Trophoblast cell (in vitro differentiated cells and primary cell): ENCODE measurements at regions not wholly inside any gene's neighbourhood (a gene's known extent, or its start where the extent isn't known, plus 50 kb on each side); places are given as distances from the start of the nearest gene placed in this dataset.
A peak's percentile ranks its signal among the peaks of the same experiment; 100 is the strongest.

Experiments used
- DNase-seq, 2 donors: peaks; one replicate each; pipeline ENCODE4 v3.0.0-alpha.2; 2016
- H2AFZ ChIP-seq: 2 replicates; pipeline ENCODE4 v1.6.1; 2013; ENCODE audit warnings: low read length, moderate library complexity, mild to moderate bottlenecking; ENCODE audit not compliant: insufficient read depth, poor library complexity
- H2AK5ac ChIP-seq: 2 replicates; pipeline ENCODE4 v1.6.1; 2013; ENCODE audit warnings: mild to moderate bottlenecking, low read length
- H2BK120ac ChIP-seq: 2 replicates; pipeline ENCODE4 v1.6.1; 2013; ENCODE audit warnings: low read length, mild to moderate bottlenecking, moderate library complexity; ENCODE audit not compliant: insufficient read depth, poor library complexity
- H2BK12ac ChIP-seq: 2 replicates; pipeline ENCODE4 v1.6.1; 2013; ENCODE audit warnings: mild to moderate bottlenecking, low read length, moderate library complexity
- H2BK5ac ChIP-seq: 2 replicates; pipeline ENCODE4 v1.6.1; 2013; ENCODE audit warnings: low read length, low read depth, moderate library complexity, mild to moderate bottlenecking; ENCODE audit not compliant: poor library complexity
- H3K14ac ChIP-seq: 2 replicates; pipeline ENCODE4 v1.6.1; 2013; ENCODE audit warnings: mild to moderate bottlenecking, low read length
- H3K18ac ChIP-seq: 2 replicates; pipeline ENCODE4 v1.6.1; 2013; ENCODE audit warnings: mild to moderate bottlenecking, low read length
- H3K23ac ChIP-seq: 2 replicates; pipeline ENCODE4 v1.6.1; 2013; ENCODE audit warnings: low read length
- H3K27ac ChIP-seq: 2 replicates; pipeline ENCODE4 v1.5.1; 2013; ENCODE audit warnings: low read depth, mild to moderate bottlenecking, inconsistent platforms, low read length, moderate library complexity
- H3K27me3 ChIP-seq: 2 replicates; pipeline ENCODE4 v1.6.1; 2013; ENCODE audit warnings: inconsistent platforms, mild to moderate bottlenecking, low read length, moderate library complexity; ENCODE audit not compliant: insufficient read depth
- H3K36me3 ChIP-seq, 2 experiments: 1 replicate in 1 of 2; 2 replicates in 1 of 2; pipeline ENCODE4 v1.6.1; 2013; ENCODE audit warnings: low read length in 2 of 2, mild to moderate bottlenecking in 2 of 2, moderate library complexity in 1 of 2; ENCODE audit not compliant: insufficient read depth in 2 of 2, control insufficient read depth in 1 of 2
- H3K4ac ChIP-seq: 2 replicates; pipeline ENCODE4 v1.6.1; 2013; ENCODE audit warnings: low read depth, mild to moderate bottlenecking, low read length, moderate library complexity
- H3K4me1 ChIP-seq, 2 experiments: 1 replicate in 1 of 2; 2 replicates in 1 of 2; pipeline ENCODE4 v1.6.1; 2013; ENCODE audit warnings: low read length in 2 of 2, mild to moderate bottlenecking in 2 of 2, moderate library complexity in 1 of 2; ENCODE audit not compliant: insufficient read depth in 2 of 2, control insufficient read depth in 1 of 2
- H3K4me2 ChIP-seq: 2 replicates; pipeline ENCODE4 v1.6.1; 2013; ENCODE audit warnings: inconsistent platforms, mild to moderate bottlenecking, low read length, moderate library complexity
- H3K4me3 ChIP-seq: 2 replicates; pipeline ENCODE4 v1.5.1; 2013; ENCODE audit warnings: mild to moderate bottlenecking, low read depth, low read length, inconsistent platforms
- H3K79me1 ChIP-seq: one replicate; pipeline ENCODE4 v1.6.1; 2013; ENCODE audit warnings: low read length
- H3K79me2 ChIP-seq: 2 replicates; pipeline ENCODE4 v1.6.1; 2013; ENCODE audit warnings: low read length, mild to moderate bottlenecking; ENCODE audit not compliant: control insufficient read depth, insufficient read depth, poor library complexity
- H3K9ac ChIP-seq: 2 replicates; pipeline ENCODE4 v1.6.1; 2013; ENCODE audit warnings: mild to moderate bottlenecking, low read length
- H3K9me3 ChIP-seq: 2 replicates; pipeline ENCODE4 v1.6.1; 2013; ENCODE audit warnings: low read depth, mild to moderate bottlenecking, control low read depth, inconsistent platforms, low read length; ENCODE audit not compliant: insufficient read depth
- H4K12ac ChIP-seq: 2 replicates; pipeline ENCODE4 v1.6.1; 2013; ENCODE audit warnings: low read depth, mild to moderate bottlenecking, low read length, moderate library complexity
- H4K8ac ChIP-seq: 2 replicates; pipeline ENCODE4 v1.6.1; 2013; ENCODE audit warnings: low read depth, mild to moderate bottlenecking, low read length, moderate library complexity
- H4K91ac ChIP-seq: one replicate; pipeline ENCODE4 v1.6.1; 2013; ENCODE audit warnings: low read depth, mild to moderate bottlenecking, low read length, moderate library complexity
- WGBS: extraction: QIAGEN DNeasy Blood & Tissue Kit; methylation state at CpG from one replicate; pipeline ENCODE4 v1.1.7; 2013; ENCODE audit warnings: missing lambda C conversion rate; ENCODE audit not compliant: insufficient read length, insufficient coverage; ENCODE audit errors: extremely low coverage; 5-methylcytosine and 5-hydroxymethylcytosine counted together

- Histone ChIP-seq H3K4ac (no peak overlapping the region), H2AFZ (no peak overlapping the region), H2BK5ac (no peak overlapping the region), H3K23ac (no peak overlapping the region), H3K9ac (no peak overlapping the region), H3K36me3 (no peaks in the 10 kb centered on the region), H3K4me2 (no peak overlapping the region), H3K9me3 (no peaks in the 10 kb centered on the region), H2AK5ac (no peak overlapping the region), H3K18ac (no peak overlapping the region), H2BK12ac (no peak overlapping the region), H3K79me1 (no peaks in the 10 kb centered on the region), H3K4me3 (no peak overlapping the region), H3K27me3 (no peaks in the 10 kb centered on the region), H3K14ac (no peak overlapping the region), H4K12ac (no peak overlapping the region), H2BK120ac (no peak overlapping the region), H3K27ac (no peak overlapping the region), H4K91ac (no peak overlapping the region), H3K4me1 (no peaks in the 10 kb centered on the region), H3K79me2 (no peaks in the 10 kb centered on the region), H4K8ac (no peak overlapping the region)
- WGBS: no CpG with 5 or more reads among the region's 4 CpGs
- no peak for DNase-seq
Observed at GRCh38 chr6:19336579-19336978, 500.6 kb upstream of the ID4 start.

- Histone ChIP-seq H3K79me2 (no peaks in the 10 kb centered on the region), H3K4ac (no peak overlapping the region), H2AFZ (no peak overlapping the region), H3K4me2 (no peak overlapping the region), H3K4me1 (no peaks in the 10 kb centered on the region), H3K9me3 (no peaks in the 10 kb centered on the region), H3K27ac (no peak overlapping the region), H4K91ac (no peak overlapping the region), H3K79me1 (no peaks in the 10 kb centered on the region), H2AK5ac (no peak overlapping the region), H3K23ac (no peak overlapping the region), H3K14ac (no peak overlapping the region), H2BK12ac (no peak overlapping the region), H2BK5ac (no peak overlapping the region), H3K36me3 (no peaks in the 10 kb centered on the region), H4K12ac (no peak overlapping the region), H3K27me3 (no peaks in the 10 kb centered on the region), H3K9ac (no peak overlapping the region), H4K8ac (no peak overlapping the region), H3K4me3 (no peak overlapping the region), H2BK120ac (no peak overlapping the region), H3K18ac (no peak overlapping the region)
- 100% methylated on average over 2 of the region's 6 CpGs for WGBS
- no peak for DNase-seq
Observed at GRCh38 chr6:19337101-19337500, 500.1 kb upstream of the ID4 start.

GRCh38 chr6:19342616-19343015 lies 494.6 kb upstream of the ID4 start:
- H4K8ac ChIP-seq: no peak overlapping the region
- H3K4me3 ChIP-seq: no peak overlapping the region
- H3K23ac ChIP-seq: no peak overlapping the region
- no CpG with 5 or more reads among the region's 1 CpG for WGBS
- no peak overlapping the region for H2BK5ac ChIP-seq
- no peak overlapping the region for H2BK12ac ChIP-seq
- DNase-seq: peak in 1 of 2 donors; percentile 57
- no peak overlapping the region for H4K12ac ChIP-seq
- no peak overlapping the region for H2AFZ ChIP-seq
- no peaks in the 10 kb centered on the region for H3K79me1 ChIP-seq
- H2AK5ac ChIP-seq: no peak overlapping the region
- H3K4ac ChIP-seq: no peak overlapping the region
- no peaks in the 10 kb centered on the region for H3K79me2 ChIP-seq
- no peaks in the 10 kb centered on the region for H3K27me3 ChIP-seq
- H3K14ac ChIP-seq: no peak overlapping the region
- H3K9me3 ChIP-seq: no peaks in the 10 kb centered on the region
- H3K4me2 ChIP-seq: no peak overlapping the region
- no peaks in the 10 kb centered on the region for H3K36me3 ChIP-seq
- H3K18ac ChIP-seq: no peak overlapping the region
- no peak overlapping the region for H3K27ac ChIP-seq
- H3K4me1 ChIP-seq: no peaks in the 10 kb centered on the region
- H3K9ac ChIP-seq: no peak overlapping the region
- no peak overlapping the region for H4K91ac ChIP-seq
- no peak overlapping the region for H2BK120ac ChIP-seq

GRCh38 chr6:19349429-19349828 lies 487.7 kb upstream of the ID4 start:
- Histone ChIP-seq H4K12ac (no peak overlapping the region), H3K4me1 (no peaks in the 10 kb centered on the region), H3K9me3 (no peaks in the 10 kb centered on the region), H3K18ac (no peak overlapping the region), H4K8ac (no peak overlapping the region), H3K27me3 (no peaks in the 10 kb centered on the region), H3K4me3 (no peak overlapping the region), H3K23ac (no peak overlapping the region), H3K27ac (no peak overlapping the region), H3K79me2 (no peaks in the 10 kb centered on the region), H2AK5ac (no peak overlapping the region), H3K36me3 (no peaks in the 10 kb centered on the region), H2BK12ac (no peak overlapping the region), H3K14ac (no peak overlapping the region), H3K4ac (no peak overlapping the region), H3K79me1 (no peaks in the 10 kb centered on the region), H4K91ac (no peak overlapping the region), H3K4me2 (no peak overlapping the region), H3K9ac (no peak overlapping the region), H2BK120ac (no peak overlapping the region), H2AFZ (no peak overlapping the region), H2BK5ac (no peak overlapping the region)
- no CpG with 5 or more reads among the region's 3 CpGs for WGBS
- DNase-seq: no peak
